SK-N-SH (cell line): ENCODE measurements at regions not wholly inside any gene's neighbourhood (a gene's known extent, or its start where the extent isn't known, plus 50 kb on each side); places are given as distances from the start of the nearest gene placed in this dataset.

Source experiments
- CTCF ChIA-PET: fragments of 300-600, 350-600 bp; formaldehyde crosslinking; extraction: SDS; loops from one replicate; lab custom pipeline; 2021; lab: Yijun Ruan, JAX
- POLR2A ChIA-PET: fragments of 350-600 bp; sonication (Branson Sonifier 250); formaldehyde crosslinking; extraction: SDS; loops from one replicate; lab custom pipeline; 2020; ENCODE audit warnings: antibody characterized with exemption, inconsistent platforms; lab: Yijun Ruan, JAX
- DNase-seq: peaks from one replicate; pipeline ENCODE4 v3.0.0; 2012
- H2AFZ ChIP-seq: fragments of 200-600 bp; sonication (generic); 2 replicates; pipeline ENCODE4 v1.8.1; 2016; ENCODE audit warnings: antibody characterized with exemption, mild to moderate bottlenecking, low read depth
- H3F3A ChIP-seq: fragments of 200-600 bp; sonication (generic); replicated peaks from 2 replicates; pipeline ENCODE3; 2016; ENCODE audit warnings: antibody characterized with exemption, mild to moderate bottlenecking; ENCODE audit not compliant: insufficient read depth
- H3K27ac ChIP-seq, 2 experiments: fragments of 200-500 bp in 1 of 2; fragments of 200-600 bp in 1 of 2; sonication (Bioruptor generic) in 1 of 2; sonication (generic), shearing (Covaris generic) in 1 of 2; 2 replicates each; pipeline versions ENCODE4 v1.5.1 to v1.6.1; 2014 to 2016; ENCODE audit warnings: low read depth in 2 of 2, inconsistent platforms in 1 of 2, low read length in 1 of 2, mild to moderate bottlenecking in 1 of 2, mixed read lengths in 1 of 2
- H3K27me3 ChIP-seq: fragments of 200-600 bp; sonication (generic), shearing (Covaris generic); 2 replicates; pipeline ENCODE4 v1.6.1; 2016; ENCODE audit warnings: mixed run types; ENCODE audit not compliant: insufficient read depth
- H3K36me3 ChIP-seq, 2 experiments: fragments of 200-500 bp in 1 of 2; fragments of 200-600 bp in 1 of 2; sonication (Bioruptor generic) in 1 of 2; sonication (generic) in 1 of 2; replicated peaks in 1 of 2; 2 replicates each; pipeline versions ENCODE3 to v1.5.1; 2014 to 2016; ENCODE audit warnings: low read length in 1 of 2, mild to moderate bottlenecking in 1 of 2; ENCODE audit not compliant: insufficient read depth in 2 of 2, control insufficient read depth in 1 of 2
- H3K4me1 ChIP-seq, 2 experiments: fragments of 200-500 bp in 1 of 2; fragments of 200-600 bp in 1 of 2; sonication (Bioruptor generic) in 1 of 2; sonication (generic), shearing (Covaris generic) in 1 of 2; 2 replicates each; pipeline versions ENCODE4 v1.5.1 to v1.6.1; 2014 to 2016; ENCODE audit warnings: low read depth in 1 of 2, low read length in 1 of 2, mixed run types in 1 of 2; ENCODE audit not compliant: insufficient read depth in 2 of 2, control insufficient read depth in 1 of 2
- H3K4me2 ChIP-seq: fragments of 200-600 bp; sonication (generic), shearing (Covaris generic); 2 replicates; pipeline ENCODE4 v1.6.1; 2017; ENCODE audit warnings: mixed run types
- H3K4me3 ChIP-seq, 2 experiments: fragments of 200-500 bp in 1 of 2; fragments of 200-600 bp in 1 of 2; sonication (Bioruptor generic) in 1 of 2; sonication (generic), shearing (Covaris generic) in 1 of 2; 2 replicates each; pipeline versions ENCODE4 v1.5.1 to v1.8.1; 2014 to 2016; ENCODE audit warnings: low read depth in 2 of 2, inconsistent platforms in 1 of 2, low read length in 1 of 2, mild to moderate bottlenecking in 1 of 2, mixed read lengths in 1 of 2, moderate library complexity in 1 of 2
- H3K79me2 ChIP-seq: fragments of 200-600 bp; sonication (generic); 2 replicates; pipeline ENCODE4 v1.8.1; 2017; ENCODE audit warnings: mild to moderate bottlenecking; ENCODE audit not compliant: insufficient read depth
- H3K9ac ChIP-seq: fragments of 200-600 bp; sonication (generic); 2 replicates; pipeline ENCODE4 v1.6.1; 2017; ENCODE audit warnings: mixed run types
- H3K9me2 ChIP-seq: fragments of 200-600 bp; sonication (generic); 2 replicates; pipeline ENCODE4 v1.6.1; 2017; ENCODE audit warnings: mixed run types
- H3K9me3 ChIP-seq: fragments of 200-600 bp; sonication (generic); 2 replicates; pipeline ENCODE4 v1.6.1; 2017; ENCODE audit warnings: mixed run types, mild to moderate bottlenecking, moderate library complexity
- H4K20me1 ChIP-seq: fragments of 200-600 bp; sonication (generic); 2 replicates; pipeline ENCODE4 v1.6.1; 2017; ENCODE audit warnings: mild to moderate bottlenecking, mixed run types; ENCODE audit not compliant: insufficient read depth
- CHD2 ChIP-seq: fragments of 150-350 bp; IDR thresholded peaks from 2 replicates; pipeline ENCODE4 v1.6.1; 2018; ENCODE audit warnings: low read length; ENCODE audit not compliant: partially characterized antibody
- ELF1 ChIP-seq: IDR thresholded peaks from 2 replicates; pipeline ENCODE4 v1.4.0; 2012
- EP300 ChIP-seq, 2 experiments: IDR thresholded peaks; 2 replicates each; pipeline versions ENCODE4 v1.4.0 to v1.6.1; 2012; ENCODE audit warnings: borderline replicate concordance in 1 of 2, low read depth in 1 of 2, low read length in 1 of 2
- FOXJ3 ChIP-seq: sonication (generic); formaldehyde crosslinking; IDR thresholded peaks from 2 replicates; pipeline ENCODE4 v1.5.1; 2020; ENCODE audit warnings: mild to moderate bottlenecking, missing genetic modification reagents
- GABPA ChIP-seq: IDR thresholded peaks from 2 replicates; pipeline ENCODE4 v1.4.0; 2012; ENCODE audit warnings: low read depth, mild to moderate bottlenecking
- GATA2 ChIP-seq: sonication (generic); formaldehyde crosslinking; IDR thresholded peaks from 2 replicates; pipeline ENCODE4 v1.5.0; 2020; ENCODE audit warnings: mild to moderate bottlenecking, missing genetic modification reagents
- MAX ChIP-seq: IDR thresholded peaks from 2 replicates; pipeline ENCODE4 v1.4.0; 2012; ENCODE audit warnings: low read depth
- MEF2A ChIP-seq: IDR thresholded peaks from 2 replicates; pipeline ENCODE4 v1.4.0; 2012; ENCODE audit warnings: low read depth, borderline replicate concordance
- MXI1 ChIP-seq: IDR thresholded peaks from 2 replicates; pipeline ENCODE4 v1.6.1; 2012; ENCODE audit warnings: mild to moderate bottlenecking, low read depth, low read length, improper control_type of control experiment
- NFIC ChIP-seq: IDR thresholded peaks from 2 replicates; pipeline ENCODE4 v1.4.0; 2012; ENCODE audit warnings: borderline replicate concordance
- PBX3 ChIP-seq: IDR thresholded peaks from 2 replicates; pipeline ENCODE4; 2012
- RAD21 ChIP-seq: IDR thresholded peaks from 2 replicates; pipeline ENCODE4 v1.6.1; 2012; ENCODE audit warnings: mild to moderate bottlenecking, low read length
- RCOR1 ChIP-seq: fragments of 150-350 bp; IDR thresholded peaks from 2 replicates; pipeline ENCODE4 v1.6.1; 2017; ENCODE audit warnings: antibody characterized with exemption, low read length
- RFX5 ChIP-seq: IDR thresholded peaks from 2 replicates; pipeline ENCODE4 v1.6.1; 2012; ENCODE audit warnings: mild to moderate bottlenecking, improper control_type of control experiment, low read length
- RXRA ChIP-seq: IDR thresholded peaks from 2 replicates; pipeline ENCODE4 v1.4.0; 2012; ENCODE audit warnings: low read depth, mild to moderate bottlenecking, borderline replicate concordance
- SIN3A ChIP-seq: IDR thresholded peaks from 2 replicates; pipeline ENCODE4 v1.6.1; 2012; ENCODE audit warnings: low read depth, mild to moderate bottlenecking, low read length, moderate library complexity, borderline replicate concordance
- SMC3 ChIP-seq: IDR thresholded peaks from 2 replicates; pipeline ENCODE4 v1.6.1; 2012; ENCODE audit warnings: low read depth, low read length, improper control_type of control experiment
- USF2 ChIP-seq: fragments of 150-350 bp; IDR thresholded peaks from 2 replicates; pipeline ENCODE4 v1.6.1; 2017; ENCODE audit warnings: antibody characterized with exemption, low read length, low read depth, borderline replicate concordance
- ZBTB33 ChIP-seq: IDR thresholded peaks from 2 replicates; pipeline ENCODE4 v1.4.0; 2012; ENCODE audit warnings: low read depth, borderline replicate concordance
- WGBS: methylation state at CpG from one replicate; pipeline ENCODE4 v1.1.6; 2017; ENCODE audit warnings: low lambda C conversion rate; 5-methylcytosine and 5-hydroxymethylcytosine counted together

- TF ChIP-seq FOXJ3 (CRISPR knock-in tag) (no peak), SMC3 (no peak), GATA2 (CRISPR knock-in tag) (no peak), RCOR1 (no peak), EP300 (IDR thresholded peaks at IDR 0.05; ENCODE audit: borderline replicate concordance in 1 of 2, low read depth in 1 of 2, low read length in 1 of 2) (peak in 1 of 2 experiments; percentile 49; a peak in 1 of 4 replicates), MXI1 (no peak), GABPA (peak; percentile 27; the same call in 1 of the 2 replicates), SIN3A (no peak), RAD21 (no peak), ELF1 (peak; percentile 21; the same call in 1 of the 2 replicates), ZBTB33 (peak; percentile 87)
Observed at GRCh38 chr2:235263205-235264120, 230.4 kb upstream of the AGAP1 start (continued).

GRCh38 chr2:235264121-235264493 lies 229.7 kb upstream of the AGAP1 start:
- CTCF ChIA-PET: interaction anchor here (1.6 kb wide), 1 partner anchor 31 kb away, joined by 4 read pairs; no protein-coding TSS in a partner anchor
- 43% methylated on average over 1 of the region's 1 CpG for WGBS
- no peaks in the 10 kb centered on the region for H3K27me3 ChIP-seq
- H3K27ac ChIP-seq: peak overlapping the region in 1 of 2 experiments; percentile 60; a peak in 2 of 4 replicates
- H3K4me1 ChIP-seq: peaks cover 14 to 28% of the 10 kb centered on the region in 2 experiments; a peak in 3 of 4 replicates
- no peaks in the 10 kb centered on the region for H3K9me2 ChIP-seq
- H3K4me2 ChIP-seq: peak overlapping the region; percentile 66
- H2AFZ ChIP-seq: peak overlapping the region; percentile 65
- TF ChIP-seq MAX (no peak), RAD21 (peak; percentile 42)
- no peaks in the 10 kb centered on the region for H3K79me2 ChIP-seq
- H3K9ac ChIP-seq: peak overlapping the region; percentile 38; the same call in 1 of the 2 replicates
- H3K36me3 ChIP-seq: no peaks in the 10 kb centered on the region
- H3K4me3 ChIP-seq: peak overlapping the region; percentile 28; a peak in 2 of 4 replicates
- H3F3A ChIP-seq: no peaks in the 10 kb centered on the region
- DNase-seq: no peak
- POLR2A ChIA-PET: no interaction called here
- H4K20me1 ChIP-seq: no peaks in the 10 kb centered on the region
- no peaks in the 10 kb centered on the region for H3K9me3 ChIP-seq

- Histone ChIP-seq H3K36me3 (no peaks in the 10 kb centered on the region), H3K27me3 (no peaks in the 10 kb centered on the region), H3K9me3 (no peaks in the 10 kb centered on the region), H3K79me2 (no peaks in the 10 kb centered on the region), H4K20me1 (no peaks in the 10 kb centered on the region), H3K4me1 (peaks cover 15 to 28% of the 10 kb centered on the region in 2 experiments; a peak in 3 of 4 replicates), H3K27ac (peak overlapping the region in 1 of 2 experiments; percentile 50; a peak in 1 of 4 replicates), H3K9ac (no peak overlapping the region), H3K9me2 (no peaks in the 10 kb centered on the region), H3F3A (no peaks in the 10 kb centered on the region), H3K4me3 (no peak overlapping the region), H2AFZ (no peak overlapping the region), H3K4me2 (no peak overlapping the region)
- WGBS: 78% methylated on average over 8 of the region's 8 CpGs
- ChIA-PET POLR2A (no interaction called here), CTCF (interaction anchor here (1.6 kb wide), 1 partner anchor 31 kb away, joined by 4 read pairs; no protein-coding TSS in a partner anchor)
- DNase-seq: peak; percentile 20
- TF ChIP-seq MEF2A (no peak), CHD2 (no peak), ZBTB33 (no peak), RFX5 (no peak), USF2 (no peak), PBX3 (no peak), NFIC (no peak), RXRA (no peak)
Observed at GRCh38 chr2:235264512-235264911, 229.3 kb upstream of the AGAP1 start.
